ENCODE measurements at regions not wholly inside any gene's neighbourhood (a gene's known extent, or its start where the extent isn't known, plus 50 kb on each side); places are given as distances from the start of the nearest gene placed in this dataset.

DNA sequence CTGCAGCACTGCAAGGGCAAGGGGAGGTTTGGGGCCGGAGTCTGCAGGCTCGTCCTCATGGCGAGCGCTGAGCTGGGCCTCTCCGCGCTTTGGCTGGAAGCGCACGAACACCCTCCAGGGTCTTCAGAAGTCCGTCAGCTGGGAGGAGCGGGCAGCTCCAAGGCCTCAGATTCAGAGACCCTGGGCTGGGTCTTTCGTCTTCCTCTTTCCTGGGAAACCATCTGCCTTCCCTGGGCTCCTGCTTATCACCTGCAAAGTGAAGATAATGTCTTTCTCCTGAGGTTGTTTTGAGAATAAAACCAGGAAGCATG is 525.6 kb downstream of the BRD1 start:
- no peak for ATAC-seq
- no peak for TF ChIP-seq TSHZ2 (CRISPR knock-in tag; IDR thresholded peaks at IDR 0.05)
- TF ChIP-seq POU6F1 (CRISPR knock-in tag; IDR thresholded peaks at IDR 0.05; ENCODE audit: borderline replicate concordance, low read depth): no peak
- no peak for TF ChIP-seq ZC3H10 (CRISPR knock-in tag; IDR thresholded peaks at IDR 0.05)
- no peak for TF ChIP-seq CSDC2 (CRISPR knock-in tag; IDR thresholded peaks at IDR 0.05)
- TF ChIP-seq SNAI2 (CRISPR knock-in tag; IDR thresholded peaks at IDR 0.05): no peak
- TF ChIP-seq ZFP30 (CRISPR knock-in tag; IDR thresholded peaks at IDR 0.05): no peak
- TF ChIP-seq ZNF565 (CRISPR knock-in tag; conservative IDR thresholded peaks at IDR 0.05; ENCODE audit: low read depth): no peak
- TF ChIP-seq GLIS3 (CRISPR knock-in tag; IDR thresholded peaks at IDR 0.05): no peak
- TF ChIP-seq RARB (CRISPR knock-in tag; IDR thresholded peaks at IDR 0.05): no peak
- TF ChIP-seq PPARA (CRISPR knock-in tag; IDR thresholded peaks at IDR 0.05; ENCODE audit: borderline replicate concordance): no peak
- no peak for TF ChIP-seq OSR1 (CRISPR knock-in tag; IDR thresholded peaks at IDR 0.05)

GRCh38 chr22:49301398-49302149 is 526.1 kb downstream of the BRD1 start:
- no peak for TF ChIP-seq ZNF8 (CRISPR knock-in tag; IDR thresholded peaks at IDR 0.05)
- no peak for TF ChIP-seq CSRNP3 (CRISPR knock-in tag; IDR thresholded peaks at IDR 0.05)
- no peak for TF ChIP-seq POU6F1 (CRISPR knock-in tag; IDR thresholded peaks at IDR 0.05; ENCODE audit: borderline replicate concordance, low read depth)
- TF ChIP-seq RARB (CRISPR knock-in tag; IDR thresholded peaks at IDR 0.05): no peak
- TF ChIP-seq TOX (CRISPR knock-in tag; IDR thresholded peaks at IDR 0.05; ENCODE audit: borderline replicate concordance): no peak
- no peak for TF ChIP-seq ARNTL (CRISPR knock-in tag; IDR thresholded peaks at IDR 0.05; ENCODE audit: borderline replicate concordance, low read depth)
- no peak for TF ChIP-seq ZNF70 (CRISPR knock-in tag; IDR thresholded peaks at IDR 0.05)
- no peak for TF ChIP-seq SNAI2 (CRISPR knock-in tag; IDR thresholded peaks at IDR 0.05)
- TF ChIP-seq PPARA (CRISPR knock-in tag; IDR thresholded peaks at IDR 0.05; ENCODE audit: borderline replicate concordance): no peak
- no peak for ATAC-seq

GRCh38 chr22:49300951-49301397 is 526.7 kb downstream of the BRD1 start:
- TF ChIP-seq ZC3H10 (CRISPR knock-in tag; IDR thresholded peaks at IDR 0.05): no peak
- no peak for TF ChIP-seq SNAI2 (CRISPR knock-in tag; IDR thresholded peaks at IDR 0.05)
- TF ChIP-seq ESRRG (CRISPR knock-in tag; IDR thresholded peaks at IDR 0.05): no peak
- no peak for TF ChIP-seq TCF4 (CRISPR knock-in tag; IDR thresholded peaks at IDR 0.05; ENCODE audit: borderline replicate concordance)
- TF ChIP-seq TOX (CRISPR knock-in tag; IDR thresholded peaks at IDR 0.05; ENCODE audit: borderline replicate concordance): no peak
- TF ChIP-seq ZNF8 (CRISPR knock-in tag; IDR thresholded peaks at IDR 0.05): no peak
- TF ChIP-seq ZNF70 (CRISPR knock-in tag; IDR thresholded peaks at IDR 0.05): no peak
- TF ChIP-seq PPARA (CRISPR knock-in tag; IDR thresholded peaks at IDR 0.05; ENCODE audit: borderline replicate concordance): no peak
- no peak for TF ChIP-seq GLIS3 (CRISPR knock-in tag; IDR thresholded peaks at IDR 0.05)
- no peak for TF ChIP-seq ISL1 (CRISPR knock-in tag; IDR thresholded peaks at IDR 0.05)
- no peak for TF ChIP-seq BACH2 (CRISPR knock-in tag; IDR thresholded peaks at IDR 0.05; ENCODE audit: borderline replicate concordance)
- no peak for TF ChIP-seq PATZ1 (CRISPR knock-in tag; IDR thresholded peaks at IDR 0.05; ENCODE audit: borderline replicate concordance)
- TF ChIP-seq OSR1 (CRISPR knock-in tag; IDR thresholded peaks at IDR 0.05): no peak
- TF ChIP-seq ARNTL (CRISPR knock-in tag; IDR thresholded peaks at IDR 0.05; ENCODE audit: borderline replicate concordance, low read depth): no peak

More at GRCh38 chr22:49300951-49301397, 526.7 kb downstream of the BRD1 start:
- ATAC-seq: no peak

Data from SK-N-SH treated with all-trans-retinoic acid at 6 μM for 48 hours (cell line).